GM04503 (cell line): ENCODE measurements at regions not wholly inside any gene's neighbourhood (a gene's known extent, or its start where the extent isn't known, plus 50 kb on each side); places are given as distances from the start of the nearest gene placed in this dataset.

Source experiments
- DNase-seq: peaks from one replicate; pipeline ENCODE4 v3.0.0-alpha.2; 2012; ENCODE audit warnings: low read depth

GRCh38 chr5:3277590-3278196, 317.9 kb upstream of the IRX1 start:
- DNase-seq, result no peak

GRCh38 chr5:3276896-3277295, 318.7 kb upstream of the IRX1 start:
- no peak for DNase-seq

GRCh38 chr5:3269395-3270169, 326.1 kb upstream of the IRX1 start:
- no peak for DNase-seq

- DNase-seq, result no peak
Observed at GRCh38 chr5:3268760-3269330, 326.8 kb upstream of the IRX1 start.

GRCh38 chr5:3266861-3267260, 328.8 kb upstream of the IRX1 start:
- DNase-seq, result no peak

GRCh38 chr5:3265936-3266335, 329.7 kb upstream of the IRX1 start:
- DNase-seq, result no peak

- no peak for DNase-seq
Observed at GRCh38 chr5:3265131-3265885, 330.3 kb upstream of the IRX1 start.

GRCh38 chr5:3262451-3262850, 333.2 kb upstream of the IRX1 start:
- DNase-seq, result no peak

- DNase-seq, result no peak
Observed at GRCh38 chr5:3261081-3261480, 334.6 kb upstream of the IRX1 start.

- DNase-seq, result no peak
Observed at GRCh38 chr5:3258050-3258449, 337.6 kb upstream of the IRX1 start.

GRCh38 chr5:3252235-3252634, 343.4 kb upstream of the IRX1 start:
- DNase-seq, result no peak

- DNase-seq, result no peak
Observed at GRCh38 chr5:3251784-3252183, 343.8 kb upstream of the IRX1 start.

- DNase-seq, result no peak
Observed at GRCh38 chr5:3249401-3249800, 346.2 kb upstream of the IRX1 start.

GRCh38 chr5:3237276-3237868, 358.3 kb upstream of the IRX1 start:
- no peak for DNase-seq

GRCh38 chr5:3234566-3234965, 361.1 kb upstream of the IRX1 start:
- DNase-seq, result no peak

GRCh38 chr5:3230941-3231340, 364.7 kb upstream of the IRX1 start:
- no peak for DNase-seq

- no peak for DNase-seq
Observed at GRCh38 chr5:3230254-3230653, 365.4 kb upstream of the IRX1 start.

GRCh38 chr5:3226196-3226920, 369.3 kb upstream of the IRX1 start:
- DNase-seq, result no peak

- no peak for DNase-seq
Observed at GRCh38 chr5:3225201-3225960, 370.3 kb upstream of the IRX1 start.

GRCh38 chr5:3222924-3223323, 372.7 kb upstream of the IRX1 start:
- DNase-seq, result no peak

GRCh38 chr5:3221432-3221831, 374.2 kb upstream of the IRX1 start:
- DNase-seq, result no peak
